CD14-positive monocyte (primary cell): ENCODE measurements at regions not wholly inside any gene's neighbourhood (a gene's known extent, or its start where the extent isn't known, plus 50 kb on each side); places are given as distances from the start of the nearest gene placed in this dataset.
A peak's percentile ranks its signal among the peaks of the same experiment; 100 is the strongest.

ENCODE experiments used
- DNase-seq, 3 donors: peaks; one replicate each; pipeline ENCODE4 v3.0.0-alpha.2; 2011 to 2022
- H2AFZ ChIP-seq: 2 replicates; pipeline ENCODE4 v1.6.0; 2012; ENCODE audit warnings: mild to moderate bottlenecking, low read depth, low read length, inconsistent platforms; ENCODE audit not compliant: insufficient read depth, poor library complexity, severe bottlenecking
- H3K27ac ChIP-seq, 2 donors: 1 replicate in 1 of 2; 2 replicates in 1 of 2; pipeline ENCODE4 v1.5.1; 2012 to 2013; ENCODE audit warnings: low read length in 2 of 2, control low read depth in 1 of 2, inconsistent platforms in 1 of 2, low read depth in 1 of 2, mild to moderate bottlenecking in 1 of 2
- H3K27me3 ChIP-seq, 2 donors: one replicate each; pipeline versions ENCODE4 v1.6.0 to v1.6.1; 2011 to 2013; ENCODE audit warnings: low read length in 2 of 2; ENCODE audit not compliant: control insufficient read depth in 2 of 2, insufficient read depth in 2 of 2
- H3K36me3 ChIP-seq, 2 donors: replicated peaks in 1 of 2; 1 replicate in 1 of 2; 2 replicates in 1 of 2; pipeline versions ENCODE4 v1.5.1 to v1.6.1; 2012 to 2013; ENCODE audit warnings: low read length in 2 of 2, control low read depth in 1 of 2, inconsistent platforms in 1 of 2, mild to moderate bottlenecking in 1 of 2; ENCODE audit not compliant: insufficient read depth in 2 of 2, control insufficient read depth in 1 of 2
- H3K4me1 ChIP-seq, 2 donors: 1 replicate in 1 of 2; 2 replicates in 1 of 2; pipeline versions ENCODE4 v1.5.1 to v1.6.1; 2012 to 2013; ENCODE audit warnings: low read length in 2 of 2, control low read depth in 1 of 2, inconsistent platforms in 1 of 2, mild to moderate bottlenecking in 1 of 2, moderate library complexity in 1 of 2; ENCODE audit not compliant: insufficient read depth in 2 of 2, control insufficient read depth in 1 of 2
- H3K4me2 ChIP-seq: replicated peaks from 2 replicates; pipeline ENCODE3; 2012; ENCODE audit warnings: low read length, moderate library complexity, mild to moderate bottlenecking; ENCODE audit not compliant: poor library complexity, severe bottlenecking; ENCODE audit errors: extremely low read depth
- H3K4me3 ChIP-seq, 3 experiments: fragments of 200-600 bp in 1 of 3; sonication (generic) in 1 of 3; replicated peaks in 1 of 3; 1 replicate in 2 of 3; 2 replicates in 1 of 3; pipeline ENCODE4 v1.5.1; 2011 to 2013; ENCODE audit warnings: low read length in 3 of 3, mild to moderate bottlenecking in 3 of 3, control low read depth in 2 of 3, low read depth in 2 of 3, inconsistent platforms in 1 of 3, moderate library complexity in 1 of 3
- H3K79me2 ChIP-seq: 2 replicates; pipeline ENCODE4 v1.6.0; 2012; ENCODE audit warnings: mild to moderate bottlenecking, control low read depth, inconsistent platforms, low read length, moderate library complexity; ENCODE audit not compliant: insufficient read depth
- H3K9ac ChIP-seq: 2 replicates; pipeline ENCODE4 v1.6.0; 2017; ENCODE audit warnings: low read length, mild to moderate bottlenecking; ENCODE audit not compliant: insufficient read depth, poor library complexity, severe bottlenecking
- H3K9me3 ChIP-seq, 2 donors: replicated peaks in 1 of 2; 1 replicate in 1 of 2; 2 replicates in 1 of 2; pipeline versions ENCODE4 v1.5.1 to v1.6.1; 2012 to 2013; ENCODE audit warnings: low read length in 2 of 2, control low read depth in 1 of 2; ENCODE audit not compliant: control insufficient read depth in 1 of 2, insufficient read depth in 1 of 2
- H4K20me1 ChIP-seq: 2 replicates; pipeline ENCODE4 v1.6.0; 2012; ENCODE audit warnings: mild to moderate bottlenecking, low read length, control low read depth, moderate library complexity; ENCODE audit not compliant: insufficient read depth
- H3K27ac Mint-ChIP-seq, 7 donors: one replicate each; pipeline ENCODE4 v1.8.0; 2020; ENCODE audit warnings: mild to moderate bottlenecking in 7 of 7, mixed read lengths in 7 of 7, moderate library complexity in 6 of 7, inconsistent platforms in 2 of 7
- H3K27me3 Mint-ChIP-seq, 3 donors: one replicate each; pipeline ENCODE4 v1.8.0; 2021 to 2022; ENCODE audit warnings: low read depth in 3 of 3, mild to moderate bottlenecking in 3 of 3, mixed read lengths in 3 of 3, moderate library complexity in 3 of 3, inconsistent platforms in 1 of 3
- H3K36me3 Mint-ChIP-seq, 2 donors: one replicate each; pipeline ENCODE4 v1.8.0; 2020; ENCODE audit warnings: mixed read lengths in 2 of 2, inconsistent platforms in 1 of 2, mild to moderate bottlenecking in 1 of 2
- H3K4me1 Mint-ChIP-seq: one replicate; pipeline ENCODE4 v1.8.0; 2020; ENCODE audit warnings: mild to moderate bottlenecking, mixed read lengths
- H3K4me3 Mint-ChIP-seq, 2 donors: one replicate each; pipeline ENCODE4 v1.8.0; 2020; ENCODE audit warnings: mild to moderate bottlenecking in 2 of 2, mixed read lengths in 2 of 2, moderate library complexity in 1 of 2
- H3K9me3 Mint-ChIP-seq, 7 donors: one replicate each; pipeline ENCODE4 v1.8.0; 2020 to 2022; ENCODE audit warnings: mixed read lengths in 7 of 7, mild to moderate bottlenecking in 6 of 7, moderate library complexity in 6 of 7, inconsistent platforms in 2 of 7
- WGBS: methylation state at CpG from one replicate; pipeline ENCODE4 v1.1.5; 2013; ENCODE audit warnings: missing lambda C conversion rate; ENCODE audit not compliant: insufficient coverage; 5-methylcytosine and 5-hydroxymethylcytosine counted together
- intact Hi-C, 2 donors: fragments of 100-400 bp; cut with micrococcal nuclease; formaldehyde crosslinking; loops; one replicate each; pipeline versions ENCODE4 v1.15.0 to v1.15.1; 2023
- TF ChIP-seq, protein P1 (sequence below): fragments of 200-600 bp; IDR thresholded peaks from one replicate; pipeline ENCODE4 v1.8.0; 2022; ENCODE audit warnings: antibody characterized with exemption, mild to moderate bottlenecking

DNA sequence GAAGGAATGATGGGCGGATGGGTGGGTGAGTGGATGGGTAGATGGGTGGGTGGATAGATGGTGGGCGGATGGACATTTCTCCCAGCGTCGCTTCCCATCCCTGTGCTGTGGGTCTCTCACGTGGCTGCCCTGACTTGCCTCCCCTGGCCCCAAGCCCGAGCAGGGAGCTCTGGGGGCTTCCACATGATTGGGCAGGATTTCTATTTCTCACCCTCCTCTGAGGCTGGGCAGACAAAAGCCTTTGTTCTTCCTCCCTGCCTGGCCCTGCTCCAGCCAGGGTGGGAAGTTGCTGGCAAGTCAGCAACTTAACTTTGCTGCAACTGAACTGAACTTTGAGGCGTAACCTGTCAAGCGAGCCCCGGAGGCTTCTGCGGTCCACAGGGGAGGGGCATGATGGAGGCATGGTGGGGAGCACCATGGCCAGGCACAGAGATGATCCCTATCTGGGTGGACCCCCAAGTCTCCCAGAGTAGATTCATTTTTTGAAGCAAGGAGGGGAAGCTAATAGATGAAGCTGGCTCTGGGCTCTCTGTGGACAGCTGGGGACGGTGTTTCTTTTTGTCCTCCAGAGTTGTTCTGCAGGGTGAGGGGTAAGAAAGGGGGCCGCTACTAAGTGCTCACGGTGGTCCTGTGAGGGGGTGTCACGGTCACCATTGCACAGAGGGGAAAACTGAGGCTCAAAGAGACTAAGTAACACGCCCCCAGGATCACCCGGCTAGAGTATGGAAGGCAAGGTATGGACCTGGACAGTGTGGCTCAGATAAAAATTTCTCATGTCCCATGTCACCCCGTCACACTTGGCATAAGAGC lies 140.1 kb downstream of the CEBPB start:
- H4K20me1 ChIP-seq: no peaks in the 10 kb centered on the region
- intact Hi-C loops: no loop called here
- DNase-seq: no peak
- no peak overlapping the region for H3K9ac ChIP-seq
- H3K36me3 ChIP-seq: no peaks in the 10 kb centered on the region
- peak overlapping the region; percentile 73 for H2AFZ ChIP-seq
- Mint-ChIP-seq H3K4me3 (peak overlapping the region; percentile 10 to 67), H3K36me3 (peaks cover 0 to 4% of the 10 kb centered on the region in 2 donors), H3K27me3 (peaks cover 0 to 6% (median 0%) of the 10 kb centered on the region in 3 donors), H3K4me1 (peaks cover 44% of the 10 kb centered on the region), H3K27ac (peak overlapping the region in 5 of 7 donors; percentile 51 to 79 (median 59)), H3K9me3 (no peaks in the 10 kb centered on the region)
- H3K9me3 ChIP-seq: no peaks in the 10 kb centered on the region
- H3K4me1 ChIP-seq: peaks cover 39 to 45% of the 10 kb centered on the region in 2 donors
- no peaks in the 10 kb centered on the region for H3K27me3 ChIP-seq
- H3K4me2 ChIP-seq: peak overlapping the region; percentile 43
- TF ChIP-seq, protein P1, sequence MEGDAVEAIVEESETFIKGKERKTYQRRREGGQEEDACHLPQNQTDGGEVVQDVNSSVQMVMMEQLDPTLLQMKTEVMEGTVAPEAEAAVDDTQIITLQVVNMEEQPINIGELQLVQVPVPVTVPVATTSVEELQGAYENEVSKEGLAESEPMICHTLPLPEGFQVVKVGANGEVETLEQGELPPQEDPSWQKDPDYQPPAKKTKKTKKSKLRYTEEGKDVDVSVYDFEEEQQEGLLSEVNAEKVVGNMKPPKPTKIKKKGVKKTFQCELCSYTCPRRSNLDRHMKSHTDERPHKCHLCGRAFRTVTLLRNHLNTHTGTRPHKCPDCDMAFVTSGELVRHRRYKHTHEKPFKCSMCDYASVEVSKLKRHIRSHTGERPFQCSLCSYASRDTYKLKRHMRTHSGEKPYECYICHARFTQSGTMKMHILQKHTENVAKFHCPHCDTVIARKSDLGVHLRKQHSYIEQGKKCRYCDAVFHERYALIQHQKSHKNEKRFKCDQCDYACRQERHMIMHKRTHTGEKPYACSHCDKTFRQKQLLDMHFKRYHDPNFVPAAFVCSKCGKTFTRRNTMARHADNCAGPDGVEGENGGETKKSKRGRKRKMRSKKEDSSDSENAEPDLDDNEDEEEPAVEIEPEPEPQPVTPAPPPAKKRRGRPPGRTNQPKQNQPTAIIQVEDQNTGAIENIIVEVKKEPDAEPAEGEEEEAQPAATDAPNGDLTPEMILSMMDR: no peak
- no peaks in the 10 kb centered on the region for H3K79me2 ChIP-seq
- WGBS: 37% methylated on average over 13 of the region's 17 CpGs
- H3K27ac ChIP-seq: peak overlapping the region in 1 of 2 donors; percentile 5
- H3K4me3 ChIP-seq: peak overlapping the region in 1 of 3 experiments; percentile 37

DNA sequence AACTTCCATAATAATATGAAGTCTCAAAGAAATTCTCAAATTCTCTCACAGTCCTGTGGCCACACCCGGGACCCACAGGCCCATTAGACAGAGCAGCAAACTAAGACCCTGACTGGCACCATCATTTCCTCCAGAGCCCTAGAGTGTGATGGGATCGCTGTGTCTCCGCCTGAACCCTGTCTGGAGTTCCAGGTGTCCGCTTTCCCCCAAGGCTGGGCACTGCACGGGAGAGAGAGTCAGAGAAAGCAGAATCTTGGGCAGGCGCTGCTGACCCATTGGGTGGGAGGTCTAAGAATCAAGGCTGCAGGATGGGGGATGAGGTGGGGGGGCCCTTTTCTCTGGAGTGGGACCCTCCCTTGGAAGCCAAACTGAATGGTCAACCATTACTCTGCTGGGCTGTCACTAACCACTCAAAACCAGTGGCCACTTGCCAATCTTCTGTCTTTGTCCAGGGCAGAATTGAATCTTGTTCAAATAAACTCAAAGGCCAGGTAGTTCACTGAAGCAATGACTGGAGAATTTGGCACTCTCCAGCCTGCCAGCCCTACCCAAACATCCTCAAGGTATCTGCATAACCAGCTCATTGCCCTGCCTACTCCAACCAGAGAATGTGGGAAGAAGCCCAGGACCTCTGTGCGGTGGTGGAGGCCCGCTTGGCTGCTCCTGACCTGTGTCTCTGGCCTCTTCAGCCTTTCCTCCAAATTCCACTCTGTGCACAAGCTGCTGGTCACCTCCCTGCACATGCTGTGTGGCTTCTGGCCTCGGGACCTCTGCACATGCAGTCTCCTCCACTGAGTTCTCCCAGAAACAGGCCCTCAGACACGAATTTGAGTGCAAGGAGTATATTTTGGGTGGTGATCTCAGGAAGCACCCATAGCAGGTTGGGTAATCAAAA lies 141.1 kb downstream of the CEBPB start:
- Mint-ChIP-seq H3K4me3 (peak overlapping the region in 1 of 2 donors; percentile 57), H3K27me3 (peaks cover 0 to 6% (median 0%) of the 10 kb centered on the region in 3 donors), H3K36me3 (peaks cover 0 to 4% of the 10 kb centered on the region in 2 donors), H3K27ac (peak overlapping the region; percentile 56 to 85 (median 75)), H3K4me1 (peaks cover 44% of the 10 kb centered on the region), H3K9me3 (no peaks in the 10 kb centered on the region)
- TF ChIP-seq, protein P1: no peak
- WGBS: 100% methylated on average over 4 of the region's 10 CpGs
- H3K79me2 ChIP-seq: no peaks in the 10 kb centered on the region
- no peaks in the 10 kb centered on the region for H4K20me1 ChIP-seq
- DNase-seq: no peak
- H3K4me1 ChIP-seq: peaks cover 42 to 54% of the 10 kb centered on the region in 2 donors
- H2AFZ ChIP-seq: peak overlapping the region; percentile 11
- H3K27ac ChIP-seq: peak overlapping the region; percentile 23 to 49
- H3K4me2 ChIP-seq: peak overlapping the region; percentile 28
- H3K27me3 ChIP-seq: no peaks in the 10 kb centered on the region
- H3K4me3 ChIP-seq: peak overlapping the region in 1 of 3 experiments; percentile 21
- intact Hi-C loops: no loop called here
- H3K36me3 ChIP-seq: no peaks in the 10 kb centered on the region
- H3K9me3 ChIP-seq: no peaks in the 10 kb centered on the region
- no peak overlapping the region for H3K9ac ChIP-seq
